ENCODE measurements at regions not wholly inside any gene's neighbourhood (a gene's known extent, or its start where the extent isn't known, plus 50 kb on each side); places are given as distances from the start of the nearest gene placed in this dataset.
A peak's percentile ranks its signal among the peaks of the same experiment; 100 is the strongest.
"Not testable (repeated sequence)": the region's sequence is repeated elsewhere in the genome, so short reads cannot be mapped to it uniquely, and the experiment has no call there.

DNA sequence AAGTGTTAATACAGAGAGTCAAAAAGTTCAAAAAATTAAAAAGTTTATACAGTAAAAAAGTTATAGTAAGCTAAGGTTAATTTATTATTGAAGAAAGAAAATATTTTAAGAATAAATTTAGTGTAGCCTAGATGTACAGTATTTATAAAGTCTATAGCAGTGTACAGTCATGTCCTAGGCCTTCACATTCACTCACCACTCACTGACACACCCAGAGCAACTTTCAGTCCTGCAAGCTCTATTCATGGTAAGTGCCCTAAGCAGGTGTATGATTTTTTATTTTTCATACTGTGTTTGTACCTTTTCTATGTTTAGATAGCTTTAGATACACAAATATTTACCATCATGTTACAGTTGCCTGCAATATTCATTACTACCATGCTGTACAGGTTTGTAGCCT, 108.9 kb downstream of the FHIP1A start:
- no peak overlapping the region for H3K27ac ChIP-seq (ENCODE audit: low read depth, low read length)

DNA sequence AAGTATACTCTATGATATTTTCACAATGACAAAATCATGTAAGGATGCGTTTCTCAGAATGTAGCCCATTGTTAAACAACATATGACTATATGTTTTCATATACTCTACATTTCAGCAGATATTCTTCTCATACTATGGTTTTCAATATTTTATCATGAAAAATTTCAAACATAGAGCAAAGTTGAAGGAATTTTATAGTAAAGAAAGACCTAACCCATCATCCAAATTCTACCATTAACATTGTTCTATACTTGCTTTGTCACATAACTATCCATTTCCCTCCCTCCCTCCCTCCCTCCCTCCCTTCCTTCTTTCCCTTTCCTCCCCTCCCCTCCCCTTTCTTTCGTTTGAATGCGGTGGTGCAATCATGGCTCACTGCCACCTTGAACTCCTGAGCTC, 109.4 kb downstream of the FHIP1A start:
- Histone ChIP-seq H3K27me3 (ENCODE audit: control insufficient read depth in 3 of 3, insufficient read depth in 3 of 3, low read length in 3 of 3) (no peaks in the 10 kb centered on the region), H3K36me3 (ENCODE audit: control insufficient read depth in 3 of 3, insufficient read depth in 3 of 3, low read length in 3 of 3) (no peaks in the 10 kb centered on the region), H3K4me1 (ENCODE audit: control insufficient read depth in 3 of 3, insufficient read depth in 3 of 3, low read length in 3 of 3) (peaks cover 0 to 12% (median 10%) of the 10 kb centered on the region in 3 donors), H3K27ac (ENCODE audit: low read depth, low read length) (no peak overlapping the region), H3K9me3 (ENCODE audit: control insufficient read depth in 3 of 3, low read length in 3 of 3) (no peaks in the 10 kb centered on the region), H3K9ac (ENCODE audit: low read depth in 1 of 3, low read length in 3 of 3) (no peak overlapping the region), H3K4me3 (ENCODE audit: low read length in 3 of 3) (no peak overlapping the region)

More for the DNA sequence above, 108.9 kb downstream of the FHIP1A start:
- Histone ChIP-seq H3K9me3 (ENCODE audit: control insufficient read depth in 3 of 3, low read length in 3 of 3) (no peaks in the 10 kb centered on the region), H3K4me3 (ENCODE audit: low read length in 3 of 3) (no peak overlapping the region), H3K4me1 (ENCODE audit: control insufficient read depth in 3 of 3, insufficient read depth in 3 of 3, low read length in 3 of 3) (peaks cover 0 to 8% (median 7%) of the 10 kb centered on the region in 3 donors), H3K36me3 (ENCODE audit: control insufficient read depth in 3 of 3, insufficient read depth in 3 of 3, low read length in 3 of 3) (no peaks in the 10 kb centered on the region), H3K9ac (ENCODE audit: low read depth in 1 of 3, low read length in 3 of 3) (no peak overlapping the region), H3K27me3 (ENCODE audit: control insufficient read depth in 3 of 3, insufficient read depth in 3 of 3, low read length in 3 of 3) (no peaks in the 10 kb centered on the region)

GRCh38 chr4:151519728-151520415, 110.9 kb downstream of the FHIP1A start:
- Histone ChIP-seq H3K4me3 (ENCODE audit: low read length in 3 of 3) (no peak overlapping the region), H3K36me3 (ENCODE audit: control insufficient read depth in 3 of 3, insufficient read depth in 3 of 3, low read length in 3 of 3) (no peaks in the 10 kb centered on the region), H3K4me1 (ENCODE audit: control insufficient read depth in 3 of 3, insufficient read depth in 3 of 3, low read length in 3 of 3) (peaks cover 0 to 19% (median 18%) of the 10 kb centered on the region in 3 donors), H3K9ac (ENCODE audit: low read depth in 1 of 3, low read length in 3 of 3) (no peak overlapping the region), H3K9me3 (ENCODE audit: control insufficient read depth in 3 of 3, low read length in 3 of 3) (no peaks in the 10 kb centered on the region), H3K27ac (ENCODE audit: low read depth, low read length) (peak overlapping the region; percentile 32), H3K27me3 (ENCODE audit: control insufficient read depth in 3 of 3, insufficient read depth in 3 of 3, low read length in 3 of 3) (no peaks in the 10 kb centered on the region)

DNA sequence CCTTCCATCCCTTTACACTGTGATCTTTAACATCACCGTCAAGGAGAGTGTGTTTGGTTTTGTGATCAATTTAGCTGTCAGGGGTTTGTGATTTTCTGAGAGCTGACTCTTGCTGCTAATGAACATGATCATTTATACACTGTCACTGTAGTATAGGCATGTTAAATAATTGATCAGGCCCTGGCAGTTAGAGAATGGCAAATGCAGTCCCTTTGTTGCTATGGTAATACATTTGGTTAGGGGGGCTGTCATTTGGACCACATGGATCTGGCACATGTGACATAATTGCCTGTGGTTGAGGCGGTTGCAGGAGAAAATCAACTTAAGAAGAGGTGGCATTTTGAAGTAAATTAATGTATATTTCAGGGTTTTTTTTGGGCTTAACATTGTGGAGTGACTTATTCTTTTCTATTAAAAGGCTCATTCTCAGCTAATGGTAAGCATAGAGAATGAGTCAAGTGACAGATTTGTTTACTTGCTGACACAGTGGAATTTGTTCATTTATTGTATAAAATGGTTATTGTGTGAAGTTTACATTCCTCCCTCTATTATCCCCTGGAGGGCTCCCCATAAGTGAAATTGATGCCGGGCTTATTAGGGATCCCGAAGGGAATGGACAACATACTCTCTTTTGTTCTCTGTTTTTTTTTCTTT, 114.0 kb downstream of the FHIP1A start:
- Histone ChIP-seq H3K36me3 (ENCODE audit: control insufficient read depth in 3 of 3, insufficient read depth in 3 of 3, low read length in 3 of 3) (no peaks in the 10 kb centered on the region), H3K4me1 (ENCODE audit: control insufficient read depth in 3 of 3, insufficient read depth in 3 of 3, low read length in 3 of 3) (peaks cover 0 to 27% (median 18%) of the 10 kb centered on the region in 3 donors), H3K9me3 (ENCODE audit: control insufficient read depth in 3 of 3, low read length in 3 of 3) (no peaks in the 10 kb centered on the region), H3K27ac (ENCODE audit: low read depth, low read length) (no peak overlapping the region), H3K4me3 (ENCODE audit: low read length in 3 of 3) (no peak overlapping the region), H3K9ac (ENCODE audit: low read depth in 1 of 3, low read length in 3 of 3) (no peak overlapping the region), H3K27me3 (ENCODE audit: control insufficient read depth in 3 of 3, insufficient read depth in 3 of 3, low read length in 3 of 3) (no peaks in the 10 kb centered on the region)

DNA sequence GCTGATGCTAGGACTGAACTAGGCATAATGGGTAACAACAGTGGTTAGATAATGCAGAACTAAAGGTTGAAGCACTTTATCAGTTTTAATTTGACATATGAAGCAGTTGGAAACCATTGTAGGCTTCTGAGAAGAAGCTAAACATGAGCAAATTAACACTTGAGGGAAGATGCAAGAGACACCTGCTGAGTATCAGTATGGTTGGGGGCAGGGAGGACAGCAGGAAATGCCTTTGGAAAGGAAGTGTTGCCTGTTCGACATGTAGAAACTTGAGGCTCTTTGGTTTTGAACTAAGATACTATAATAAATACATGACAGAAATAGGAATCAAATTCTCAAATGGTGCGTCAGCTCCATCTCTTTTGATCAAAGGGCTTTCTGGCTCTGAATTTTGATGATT, 115.6 kb downstream of the FHIP1A start:
- H3K27ac ChIP-seq (ENCODE audit: low read depth, low read length): no peak overlapping the region
- H3K36me3 ChIP-seq (ENCODE audit: control insufficient read depth in 3 of 3, insufficient read depth in 3 of 3, low read length in 3 of 3): no peaks in the 10 kb centered on the region
- H3K27me3 ChIP-seq (ENCODE audit: control insufficient read depth in 3 of 3, insufficient read depth in 3 of 3, low read length in 3 of 3): no peaks in the 10 kb centered on the region
- H3K4me1 ChIP-seq (ENCODE audit: control insufficient read depth in 3 of 3, insufficient read depth in 3 of 3, low read length in 3 of 3): peaks cover 0 to 37% (median 23%) of the 10 kb centered on the region in 3 donors
- no peak overlapping the region for H3K4me3 ChIP-seq (ENCODE audit: low read length in 3 of 3)
- no peaks in the 10 kb centered on the region for H3K9me3 ChIP-seq (ENCODE audit: control insufficient read depth in 3 of 3, low read length in 3 of 3)
- no peak overlapping the region for H3K9ac ChIP-seq (ENCODE audit: low read depth in 1 of 3, low read length in 3 of 3)

GRCh38 chr4:151526489-151526888, 117.5 kb downstream of the FHIP1A start:
- H3K4me1 ChIP-seq (ENCODE audit: control insufficient read depth in 3 of 3, insufficient read depth in 3 of 3, low read length in 3 of 3): peaks cover 0 to 31% (median 19%) of the 10 kb centered on the region in 3 donors
- not testable (repeated sequence) for H3K27me3 ChIP-seq (ENCODE audit: control insufficient read depth in 3 of 3, insufficient read depth in 3 of 3, low read length in 3 of 3)

DNA sequence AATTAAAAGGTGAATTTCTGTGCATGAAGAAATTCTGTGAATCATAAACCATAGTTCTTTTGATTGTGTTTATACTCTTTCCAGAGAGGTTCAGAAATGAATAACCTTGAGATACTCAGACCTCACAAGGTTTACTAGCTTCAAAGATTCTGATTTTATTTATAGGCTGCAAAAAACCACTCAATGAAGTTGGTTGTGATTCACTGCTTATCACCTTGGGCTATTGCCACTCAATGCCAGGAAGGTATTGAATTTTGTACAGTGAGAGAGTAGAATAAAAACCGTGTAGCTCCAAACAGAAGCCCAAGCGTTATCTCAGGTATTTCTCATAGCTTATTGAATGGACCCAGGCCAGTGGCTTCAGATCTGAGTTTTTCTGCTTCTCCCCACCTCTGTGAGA, 118.7 kb downstream of the FHIP1A start:
- Histone ChIP-seq H3K36me3 (ENCODE audit: control insufficient read depth in 3 of 3, insufficient read depth in 3 of 3, low read length in 3 of 3) (no peaks in the 10 kb centered on the region), H3K4me1 (ENCODE audit: control insufficient read depth in 3 of 3, insufficient read depth in 3 of 3, low read length in 3 of 3) (peaks cover 0 to 31% (median 16%) of the 10 kb centered on the region in 3 donors), H3K9ac (ENCODE audit: low read depth in 1 of 3, low read length in 3 of 3) (peak overlapping the region in 1 of 3 donors; percentile 35), H3K27ac (ENCODE audit: low read depth, low read length) (no peak overlapping the region), H3K9me3 (ENCODE audit: control insufficient read depth in 3 of 3, low read length in 3 of 3) (no peaks in the 10 kb centered on the region), H3K27me3 (ENCODE audit: control insufficient read depth in 3 of 3, insufficient read depth in 3 of 3, low read length in 3 of 3) (no peaks in the 10 kb centered on the region), H3K4me3 (ENCODE audit: low read length in 3 of 3) (no peak overlapping the region)

More at GRCh38 chr4:151526489-151526888, 117.5 kb downstream of the FHIP1A start:
- H3K36me3 ChIP-seq (ENCODE audit: control insufficient read depth in 3 of 3, insufficient read depth in 3 of 3, low read length in 3 of 3); H3K4me3 ChIP-seq (ENCODE audit: low read length in 3 of 3); H3K9ac ChIP-seq (ENCODE audit: low read depth in 1 of 3, low read length in 3 of 3); H3K27ac ChIP-seq (ENCODE audit: low read depth, low read length); H3K9me3 ChIP-seq (ENCODE audit: control insufficient read depth in 3 of 3, low read length in 3 of 3): not testable (repeated sequence)

DNA sequence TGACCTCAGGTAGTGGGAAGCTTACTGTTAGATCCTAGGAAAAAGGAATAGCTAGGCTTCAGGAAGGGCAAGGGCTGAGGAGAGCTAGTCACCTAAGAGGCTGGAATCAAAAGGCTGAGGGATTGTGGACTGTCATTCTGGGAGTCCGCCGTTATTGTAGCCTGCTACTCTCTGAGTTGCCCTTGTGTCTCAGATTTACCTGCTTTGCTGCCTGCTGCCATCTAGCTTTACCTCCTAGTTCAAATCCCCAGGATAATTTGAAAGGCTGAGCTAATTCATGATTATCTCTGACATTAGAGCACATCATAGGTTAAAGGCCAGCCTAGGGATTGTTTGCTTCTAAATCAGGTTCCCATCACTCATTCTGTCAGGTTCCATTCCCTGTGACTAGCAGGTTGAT, 120.2 kb downstream of the FHIP1A start:
- peak overlapping the region; percentile 26 for H3K27ac ChIP-seq (ENCODE audit: low read depth, low read length)

GRCh38 chr4:151530230-151530629, 121.3 kb downstream of the FHIP1A start:
- Histone ChIP-seq H3K27ac (ENCODE audit: low read depth, low read length) (no peak overlapping the region), H3K27me3 (ENCODE audit: control insufficient read depth in 3 of 3, insufficient read depth in 3 of 3, low read length in 3 of 3) (no peaks in the 10 kb centered on the region), H3K9ac (ENCODE audit: low read depth in 1 of 3, low read length in 3 of 3) (no peak overlapping the region), H3K4me1 (ENCODE audit: control insufficient read depth in 3 of 3, insufficient read depth in 3 of 3, low read length in 3 of 3) (peaks cover 0 to 28% (median 19%) of the 10 kb centered on the region in 3 donors), H3K36me3 (ENCODE audit: control insufficient read depth in 3 of 3, insufficient read depth in 3 of 3, low read length in 3 of 3) (no peaks in the 10 kb centered on the region), H3K9me3 (ENCODE audit: control insufficient read depth in 3 of 3, low read length in 3 of 3) (no peaks in the 10 kb centered on the region), H3K4me3 (ENCODE audit: low read length in 3 of 3) (no peak overlapping the region)

More for the DNA sequence above, 120.2 kb downstream of the FHIP1A start:
- Histone ChIP-seq H3K9me3 (ENCODE audit: control insufficient read depth in 3 of 3, low read length in 3 of 3) (no peaks in the 10 kb centered on the region), H3K4me1 (ENCODE audit: control insufficient read depth in 3 of 3, insufficient read depth in 3 of 3, low read length in 3 of 3) (peaks cover 0 to 29% (median 17%) of the 10 kb centered on the region in 3 donors), H3K36me3 (ENCODE audit: control insufficient read depth in 3 of 3, insufficient read depth in 3 of 3, low read length in 3 of 3) (no peaks in the 10 kb centered on the region), H3K9ac (ENCODE audit: low read depth in 1 of 3, low read length in 3 of 3) (no peak overlapping the region), H3K27me3 (ENCODE audit: control insufficient read depth in 3 of 3, insufficient read depth in 3 of 3, low read length in 3 of 3) (no peaks in the 10 kb centered on the region), H3K4me3 (ENCODE audit: low read length in 3 of 3) (no peak overlapping the region)

DNA sequence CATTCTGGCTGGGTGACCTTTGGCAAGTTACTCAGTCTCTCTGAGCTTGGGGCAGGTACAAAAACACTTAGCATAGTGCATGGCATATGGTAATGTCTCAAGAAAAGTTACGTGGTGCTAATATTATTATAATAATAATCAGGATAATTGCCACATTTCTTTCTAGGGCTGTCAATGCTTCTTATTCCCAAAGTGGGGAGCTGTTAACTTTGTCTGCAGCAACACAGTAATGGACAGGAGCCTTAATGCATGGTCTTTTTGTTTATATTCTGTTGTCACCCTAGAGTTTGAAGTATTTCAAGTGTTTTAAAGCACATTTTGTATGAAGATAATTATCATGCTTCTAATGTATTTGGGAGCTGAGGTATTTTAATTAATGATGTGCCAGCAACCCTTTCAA, 121.8 kb downstream of the FHIP1A start:
- Histone ChIP-seq H3K36me3 (ENCODE audit: control insufficient read depth in 3 of 3, insufficient read depth in 3 of 3, low read length in 3 of 3) (no peaks in the 10 kb centered on the region), H3K4me1 (ENCODE audit: control insufficient read depth in 3 of 3, insufficient read depth in 3 of 3, low read length in 3 of 3) (peaks cover 0 to 28% (median 22%) of the 10 kb centered on the region in 3 donors)

More for the DNA sequence above, 121.8 kb downstream of the FHIP1A start:
- H3K4me3 ChIP-seq (ENCODE audit: low read length in 3 of 3): no peak overlapping the region
- no peak overlapping the region for H3K9ac ChIP-seq (ENCODE audit: low read depth in 1 of 3, low read length in 3 of 3)
- H3K27ac ChIP-seq (ENCODE audit: low read depth, low read length): no peak overlapping the region
- no peaks in the 10 kb centered on the region for H3K27me3 ChIP-seq (ENCODE audit: control insufficient read depth in 3 of 3, insufficient read depth in 3 of 3, low read length in 3 of 3)
- no peaks in the 10 kb centered on the region for H3K9me3 ChIP-seq (ENCODE audit: control insufficient read depth in 3 of 3, low read length in 3 of 3)
